HCT116 (cell line): ENCODE measurements at regions not wholly inside any gene's neighbourhood (a gene's known extent, or its start where the extent isn't known, plus 50 kb on each side); places are given as distances from the start of the nearest gene placed in this dataset.
A peak's percentile ranks its signal among the peaks of the same experiment; 100 is the strongest.

Source experiments
- ATAC-seq: fragments of 200-7000 bp; cut with Tn5 transposase; 2 replicates; pipeline ENCODE4 v1.9.1; 2020; ENCODE audit warnings: mild to moderate bottlenecking, moderate library complexity
- BruUV-seq: library from RNA; stranded (reverse); fragments of 400-500 nt; replicated peaks from 2 replicates; lab custom pipeline; 2021; lab: Mats Ljungman, UMichigan
- CTCF ChIA-PET: fragments of 300-600 bp; sonication (Branson Sonifier 250); formaldehyde crosslinking; loops from one replicate; lab custom pipeline; 2021; ENCODE audit warnings: antibody characterized with exemption; lab: Charles Lee
- POLR2A ChIA-PET: fragments of 300-600, 350-600 bp; sonication (Branson Sonifier 250); formaldehyde crosslinking; loops from one replicate; lab custom pipeline; 2021; ENCODE audit warnings: antibody characterized with exemption; lab: Charles Lee
- RAD21 ChIA-PET, 2 experiments: fragments of 300-600 bp; sonication (Branson Sonifier 250); formaldehyde crosslinking; loops; one replicate each; lab custom pipeline; 2023; ENCODE audit warnings: low total read pairs in 2 of 2; ENCODE audit not compliant: uncharacterized antibody in 2 of 2, unreplicated experiment in 2 of 2, low non-redundant PET in 1 of 2; lab: Charles Lee
- DNase-seq: peaks from one replicate; pipeline ENCODE4 v3.0.0-alpha.2; 2010; ENCODE audit warnings: low read depth, low spot score
- H2AFZ ChIP-seq: fragments of 200-600 bp; shearing (Covaris generic), sonication (generic); 2 replicates; pipeline ENCODE4 v1.6.1; 2017; ENCODE audit warnings: low read depth, mixed run types, mixed read lengths, antibody characterized with exemption, low read length; ENCODE audit not compliant: poor library complexity, severe bottlenecking
- H3K27ac ChIP-seq: 2 replicates; pipeline ENCODE4 v1.5.1; 2012; ENCODE audit warnings: low read depth, low read length
- H3K27me3 ChIP-seq: fragments of 200-600 bp; sonication (generic); 2 replicates; pipeline ENCODE4 v1.6.1; 2016; ENCODE audit warnings: mixed run types, low read length, mixed read lengths; ENCODE audit not compliant: insufficient read depth
- H3K36me3 ChIP-seq, 2 experiments: fragments of 200-500 bp in 1 of 2; fragments of 200-600 bp in 1 of 2; sonication (Bioruptor generic) in 1 of 2; sonication (generic) in 1 of 2; 2 replicates each; pipeline versions ENCODE4 v1.5.1 to v1.6.1; 2014 to 2016; ENCODE audit warnings: low read length in 2 of 2, inconsistent platforms in 1 of 2, mixed read lengths in 1 of 2, mixed run types in 1 of 2; ENCODE audit not compliant: insufficient read depth in 2 of 2, control insufficient read depth in 1 of 2
- H3K4me1 ChIP-seq, 2 experiments: fragments of 200-600 bp in 1 of 2; sonication (generic) in 1 of 2; 2 replicates each; pipeline versions ENCODE4 v1.5.1 to v1.6.1; 2012 to 2017; ENCODE audit warnings: low read length in 2 of 2, inconsistent platforms in 1 of 2, mild to moderate bottlenecking in 1 of 2, mixed read lengths in 1 of 2, mixed run types in 1 of 2, moderate library complexity in 1 of 2; ENCODE audit not compliant: insufficient read depth in 2 of 2, control insufficient read depth in 1 of 2
- H3K4me2 ChIP-seq: fragments of 200-600 bp; sonication (generic); 2 replicates; pipeline ENCODE4 v1.6.1; 2017; ENCODE audit warnings: mixed run types, low read length, mixed read lengths
- H3K4me3 ChIP-seq, 2 experiments: fragments of 200-600 bp in 1 of 2; sonication (generic) in 1 of 2; replicated peaks in 1 of 2; 2 replicates each; pipeline ENCODE4 v1.5.1; 2011 to 2016; ENCODE audit warnings: low read length in 2 of 2, control low read depth in 1 of 2, low read depth in 1 of 2, mild to moderate bottlenecking in 1 of 2, mixed read lengths in 1 of 2, mixed run types in 1 of 2
- H3K79me2 ChIP-seq: fragments of 200-600 bp; sonication (generic); 2 replicates; pipeline ENCODE4 v1.6.1; 2017; ENCODE audit warnings: mild to moderate bottlenecking, mixed run types, low read length, moderate library complexity, mixed read lengths; ENCODE audit not compliant: insufficient read depth
- H3K9ac ChIP-seq: fragments of 200-600 bp; sonication (generic); 2 replicates; pipeline ENCODE4 v1.6.1; 2016; ENCODE audit warnings: low read length, mixed read lengths
- H3K9me2 ChIP-seq: fragments of 200-600 bp; sonication (generic), shearing (Covaris generic); 2 replicates; pipeline ENCODE4 v1.6.1; 2017; ENCODE audit warnings: mixed run types, mild to moderate bottlenecking, moderate library complexity; ENCODE audit not compliant: insufficient read depth
- H3K9me3 ChIP-seq, 2 experiments: fragments of 200-500 bp in 1 of 2; fragments of 200-600 bp in 1 of 2; sonication (Bioruptor generic) in 1 of 2; sonication (generic) in 1 of 2; 2 replicates each; pipeline ENCODE4 v1.6.1; 2014 to 2017; ENCODE audit warnings: low read length in 2 of 2, mixed read lengths in 2 of 2, inconsistent platforms in 1 of 2, low read depth in 1 of 2, mild to moderate bottlenecking in 1 of 2, mixed run types in 1 of 2, moderate library complexity in 1 of 2; ENCODE audit not compliant: control insufficient read depth in 1 of 2, insufficient read depth in 1 of 2
- H4K20me1 ChIP-seq: fragments of 200-600 bp; sonication (generic), shearing (Covaris generic); 2 replicates; pipeline ENCODE4 v1.6.1; 2017; ENCODE audit warnings: mixed run types, mild to moderate bottlenecking, moderate library complexity; ENCODE audit not compliant: insufficient read depth
- ATF3 ChIP-seq: IDR thresholded peaks from 2 replicates; pipeline ENCODE4 v1.6.1; 2012
- CBX3 ChIP-seq: IDR thresholded peaks from 2 replicates; pipeline ENCODE4 v1.6.1; 2012; ENCODE audit warnings: low read depth
- CEBPB ChIP-seq: IDR thresholded peaks from 2 replicates; pipeline ENCODE4 v1.6.1; 2012; ENCODE audit warnings: low read depth
- FOSL1 ChIP-seq: IDR thresholded peaks from 2 replicates; pipeline ENCODE4 v1.6.1; 2012; ENCODE audit warnings: low read depth
- JUND ChIP-seq: IDR thresholded peaks from 2 replicates; pipeline ENCODE4 v1.6.1; 2012
- MAX ChIP-seq: IDR thresholded peaks from 2 replicates; pipeline ENCODE4 v1.6.1; 2012
- SIN3A ChIP-seq: IDR thresholded peaks from 2 replicates; pipeline ENCODE4 v1.6.1; 2012; ENCODE audit warnings: low read depth
- SP1 ChIP-seq: IDR thresholded peaks from 2 replicates; pipeline ENCODE4 v1.6.1; 2012; ENCODE audit warnings: low read depth
- SRF ChIP-seq: IDR thresholded peaks from 2 replicates; pipeline ENCODE4 v1.6.1; 2012; ENCODE audit warnings: low read depth
- TCF7L2 ChIP-seq: IDR thresholded peaks from 2 replicates; pipeline ENCODE4 v1.7.0; 2011; ENCODE audit warnings: borderline replicate concordance, inconsistent platforms; ENCODE audit not compliant: insufficient read depth, insufficient read length; ENCODE audit errors: extremely low read depth
- ZFX ChIP-seq: fragments of 450-650 bp; IDR thresholded peaks from 2 replicates; pipeline ENCODE4 v1.6.1; 2017
- ZNF274 ChIP-seq: fragments of 200-500 bp; sonication (Bioruptor generic); IDR thresholded peaks from 2 replicates; pipeline ENCODE4 v1.6.1; 2014; ENCODE audit warnings: mild to moderate bottlenecking, low read depth, low read length, inconsistent platforms
- intact Hi-C: fragments of 100-400 bp; cut with micrococcal nuclease; formaldehyde crosslinking; loops from 2 replicates; pipeline ENCODE4 v1.10.0; 2022

- ATAC-seq, result no peak
- intact Hi-C loops, result no loop called here
- no peaks in the 10 kb centered on the region for H3K9me2 ChIP-seq
- ChIA-PET POLR2A (no interaction called here), CTCF (no interaction called here), RAD21 (no interaction called here)
- no peak overlapping the region for H3K4me2 ChIP-seq
- H3K4me1 ChIP-seq, result peaks cover 5 to 13% of the 10 kb centered on the region in 2 experiments; a peak in 3 of 4 replicates
- no TSS peak for BruUV-seq
- H4K20me1 ChIP-seq, result no peaks in the 10 kb centered on the region
- H3K27me3 ChIP-seq, result no peaks in the 10 kb centered on the region
- H3K79me2 ChIP-seq, result no peaks in the 10 kb centered on the region
- no peak overlapping the region for H3K9ac ChIP-seq
- no peaks in the 10 kb centered on the region for H3K36me3 ChIP-seq
- no peak overlapping the region for H3K4me3 ChIP-seq
- no peak overlapping the region for H3K27ac ChIP-seq
- no peak for TF ChIP-seq ATF3
- TF ChIP-seq FOSL1, result no peak
- TF ChIP-seq, all 23 proteins: peak for 0
- H2AFZ ChIP-seq, result no peak overlapping the region
- H3K9me3 ChIP-seq, result no peaks in the 10 kb centered on the region
- DNase-seq, result no peak
These were observed 164.8 kb upstream of the CDK1 start for GRCh38 chr10:60613434-60613833.

- ChIA-PET RAD21 (no interaction called here), POLR2A (no interaction called here), CTCF (no interaction called here)
- no TSS peak for BruUV-seq
- DNase-seq (peak; percentile 55), ATAC-seq (peak; percentile 95)
- Histone ChIP-seq H3K9ac (no peak overlapping the region), H3K79me2 (no peaks in the 10 kb centered on the region), H3K36me3 (no peaks in the 10 kb centered on the region), H4K20me1 (no peaks in the 10 kb centered on the region), H3K9me2 (no peaks in the 10 kb centered on the region), H3K4me3 (no peak overlapping the region), H3K27ac (no peak overlapping the region), H2AFZ (no peak overlapping the region), H3K4me2 (peak overlapping the region; percentile 31), H3K9me3 (no peaks in the 10 kb centered on the region), H3K4me1 (peaks cover 5 to 13% of the 10 kb centered on the region in 2 experiments; a peak in 3 of 4 replicates), H3K27me3 (no peaks in the 10 kb centered on the region)
- TF ChIP-seq TCF7L2 (peak; percentile 62), SP1 (peak; percentile 56), FOSL1 (peak; percentile 93), JUND (peak; percentile 87), ZNF274 (no peak), SIN3A (peak; percentile 70), ZFX (no peak), CBX3 (peak; percentile 29; the same call in 1 of the 2 replicates), CEBPB (peak; percentile 67), MAX (peak; percentile 35; the same call in 1 of the 2 replicates), SRF (no peak)
- intact Hi-C loops, result no loop called here
These were observed 167.0 kb upstream of the CDK1 start for GRCh38 chr10:60611291-60611747.
